OCI-LY1 (cell line): ENCODE measurements at regions not wholly inside any gene's neighbourhood (a gene's known extent, or its start where the extent isn't known, plus 50 kb on each side); places are given as distances from the start of the nearest gene placed in this dataset.
"Not testable (repeated sequence)": the region's sequence is repeated elsewhere in the genome, so short reads cannot be mapped to it uniquely, and the experiment has no call there.

ENCODE experiments used
- H2AFZ ChIP-seq: fragments of 200-600 bp; sonication (generic), shearing (Covaris generic); 2 replicates; pipeline ENCODE4 v1.6.0; 2014; ENCODE audit warnings: antibody characterized with exemption, mild to moderate bottlenecking, low read length
- H3F3A ChIP-seq: fragments of 200-600 bp; sonication (generic), shearing (Covaris generic); 2 replicates; pipeline ENCODE4 v1.6.0; 2014; ENCODE audit warnings: mild to moderate bottlenecking, antibody characterized with exemption, low read length, moderate library complexity; ENCODE audit not compliant: insufficient read depth
- H3K27ac ChIP-seq: fragments of 200-600 bp; sonication (generic); 2 replicates; pipeline ENCODE4 v1.5.1; 2014; ENCODE audit warnings: low read length, mixed run types, mild to moderate bottlenecking, low read depth; ENCODE audit not compliant: poor library complexity, severe bottlenecking
- H3K27me3 ChIP-seq: fragments of 200-600 bp; sonication (generic); 2 replicates; pipeline ENCODE4 v1.6.0; 2014; ENCODE audit warnings: antibody characterized with exemption, mild to moderate bottlenecking, low read length, moderate library complexity; ENCODE audit not compliant: insufficient read depth
- H3K36me3 ChIP-seq: fragments of 200-600 bp; sonication (generic); 2 replicates; pipeline ENCODE4 v1.6.1; 2014; ENCODE audit warnings: mild to moderate bottlenecking, antibody characterized with exemption, low read length, moderate library complexity, mixed read lengths; ENCODE audit not compliant: insufficient read depth
- H3K4me1 ChIP-seq: fragments of 200-600 bp; sonication (generic); 2 replicates; pipeline ENCODE4 v1.5.1; 2014; ENCODE audit warnings: mild to moderate bottlenecking, low read length, moderate library complexity; ENCODE audit not compliant: insufficient read depth, severe bottlenecking
- H3K4me2 ChIP-seq: fragments of 200-600 bp; sonication (generic), shearing (Covaris generic); 2 replicates; pipeline ENCODE4 v1.6.1; 2014; ENCODE audit warnings: low read length
- H3K4me3 ChIP-seq: fragments of 200-600 bp; sonication (generic); 2 replicates; pipeline ENCODE4 v1.5.1; 2014; ENCODE audit warnings: low read length, low read depth, mild to moderate bottlenecking, mixed read lengths; ENCODE audit not compliant: poor library complexity, severe bottlenecking
- H3K79me2 ChIP-seq: fragments of 200-600 bp; shearing (Covaris generic); 2 replicates; pipeline ENCODE4 v1.6.1; 2016; ENCODE audit warnings: mixed run types, low read length, mixed read lengths; ENCODE audit not compliant: insufficient read depth
- H3K9ac ChIP-seq: fragments of 200-600 bp; sonication (generic), shearing (Covaris generic); 2 replicates; pipeline ENCODE4 v1.6.1; 2014; ENCODE audit warnings: mild to moderate bottlenecking, low read length, mixed read lengths
- H3K9me2 ChIP-seq: fragments of 200-600 bp; sonication (generic), shearing (Covaris generic); 2 replicates; pipeline ENCODE4 v1.6.1; 2014; ENCODE audit warnings: low read depth, mild to moderate bottlenecking, low read length, mixed read lengths
- H3K9me3 ChIP-seq: fragments of 200-600 bp; shearing (Covaris generic); 2 replicates; pipeline ENCODE4 v1.6.1; 2014; ENCODE audit warnings: low read length, mixed read lengths
- H4K20me1 ChIP-seq: fragments of 200-600 bp; sonication (generic), shearing (Covaris generic); 2 replicates; pipeline ENCODE4 v1.6.0; 2016; ENCODE audit warnings: mild to moderate bottlenecking, low read length; ENCODE audit not compliant: insufficient read depth
- CTCF ChIP-seq: fragments of 200-600 bp; sonication (generic), shearing (Covaris generic); IDR thresholded peaks from 2 replicates; pipeline ENCODE4 v1.5.1; 2017; ENCODE audit warnings: mild to moderate bottlenecking, antibody characterized with exemption, low read length, moderate library complexity, mixed read lengths
- EZH2 ChIP-seq: fragments of 200-600 bp; sonication (generic), shearing (Covaris generic); IDR thresholded peaks from 2 replicates; pipeline ENCODE4 v1.8.0; 2017; ENCODE audit warnings: borderline replicate concordance, mixed run types, mild to moderate bottlenecking, antibody characterized with exemption, low read length, moderate library complexity, mixed read lengths

- no peak overlapping the region for H2AFZ ChIP-seq
- no peak overlapping the region for H3K4me3 ChIP-seq
- no peaks in the 10 kb centered on the region for H3K27me3 ChIP-seq
- no peaks in the 10 kb centered on the region for H4K20me1 ChIP-seq
- no peaks in the 10 kb centered on the region for H3K9me2 ChIP-seq
- no peak overlapping the region for H3K9ac ChIP-seq
- no peak overlapping the region for H3K4me2 ChIP-seq
- no peaks in the 10 kb centered on the region for H3K4me1 ChIP-seq
- H3K79me2 ChIP-seq, result no peaks in the 10 kb centered on the region
- H3F3A ChIP-seq, result no peaks in the 10 kb centered on the region
- H3K27ac ChIP-seq, result no peak overlapping the region
- no peaks in the 10 kb centered on the region for H3K9me3 ChIP-seq
- TF ChIP-seq EZH2 (no peak), CTCF (no peak)
- no peaks in the 10 kb centered on the region; the same call in 1 of the 2 replicates for H3K36me3 ChIP-seq
Observed at GRCh38 chr5:108561416-108562204, 179.7 kb upstream of the FBXL17 start.

GRCh38 chr5:108560581-108560980 lies 178.7 kb upstream of the FBXL17 start:
- no peak overlapping the region for H3K4me2 ChIP-seq
- no peaks in the 10 kb centered on the region for H3K9me3 ChIP-seq
- H3F3A ChIP-seq, result no peaks in the 10 kb centered on the region
- H3K36me3 ChIP-seq, result no peaks in the 10 kb centered on the region; the same call in 1 of the 2 replicates
- H3K27ac ChIP-seq, result no peak overlapping the region
- H4K20me1 ChIP-seq, result no peaks in the 10 kb centered on the region
- no peak overlapping the region for H2AFZ ChIP-seq
- TF ChIP-seq EZH2, result no peak
- no peak for TF ChIP-seq CTCF
- H3K79me2 ChIP-seq, result no peaks in the 10 kb centered on the region
- no peak overlapping the region for H3K9ac ChIP-seq
- H3K4me3 ChIP-seq, result no peak overlapping the region
- H3K9me2 ChIP-seq, result no peaks in the 10 kb centered on the region
- H3K4me1 ChIP-seq, result no peaks in the 10 kb centered on the region
- no peaks in the 10 kb centered on the region for H3K27me3 ChIP-seq

GRCh38 chr5:108560166-108560565 lies 178.3 kb upstream of the FBXL17 start:
- no peaks in the 10 kb centered on the region for H3K4me1 ChIP-seq

GRCh38 chr5:108558840-108559239 lies 176.9 kb upstream of the FBXL17 start:
- not testable (repeated sequence) for H3K9me2 ChIP-seq, H3K36me3 ChIP-seq, H3F3A ChIP-seq, H3K79me2 ChIP-seq, H3K27ac ChIP-seq, H3K4me3 ChIP-seq, H3K4me1 ChIP-seq, H3K27me3 ChIP-seq, H3K4me2 ChIP-seq, H3K9me3 ChIP-seq, H4K20me1 ChIP-seq, H2AFZ ChIP-seq, H3K9ac ChIP-seq

More at GRCh38 chr5:108560166-108560565, 178.3 kb upstream of the FBXL17 start:
- H3K9me3 ChIP-seq, result no peaks in the 10 kb centered on the region
- no peaks in the 10 kb centered on the region for H4K20me1 ChIP-seq
- no peaks in the 10 kb centered on the region for H3F3A ChIP-seq
- no peak overlapping the region for H3K4me2 ChIP-seq
- no peak for TF ChIP-seq EZH2
- TF ChIP-seq CTCF, result no peak
- H3K27me3 ChIP-seq, result no peaks in the 10 kb centered on the region
- H2AFZ ChIP-seq, result no peak overlapping the region
- no peaks in the 10 kb centered on the region for H3K79me2 ChIP-seq
- H3K36me3 ChIP-seq, result no peaks in the 10 kb centered on the region; the same call in 1 of the 2 replicates
- no peak overlapping the region for H3K9ac ChIP-seq
- H3K27ac ChIP-seq, result no peak overlapping the region
- H3K9me2 ChIP-seq, result no peaks in the 10 kb centered on the region
- H3K4me3 ChIP-seq, result no peak overlapping the region

- H3K9me2 ChIP-seq, H4K20me1 ChIP-seq, H3K36me3 ChIP-seq, H3K79me2 ChIP-seq, H3K27ac ChIP-seq, H3F3A ChIP-seq, H3K27me3 ChIP-seq, H2AFZ ChIP-seq, H3K4me1 ChIP-seq, H3K9me3 ChIP-seq, H3K4me3 ChIP-seq, H3K9ac ChIP-seq, H3K4me2 ChIP-seq: not testable (repeated sequence)
Observed at GRCh38 chr5:108558142-108558541, 176.2 kb upstream of the FBXL17 start.
